ENCODE measurements at regions not wholly inside any gene's neighbourhood (a gene's known extent, or its start where the extent isn't known, plus 50 kb on each side); places are given as distances from the start of the nearest gene placed in this dataset.

- no TSS peak for BruUV-seq (replicated peaks)
- Mint-ChIP-seq H3K4me3 (ENCODE audit: unreplicated experiment) (no peak overlapping the region), H3K36me3 (ENCODE audit: insufficient read depth, unreplicated experiment) (no peaks in the 10 kb centered on the region), H3K4me1 (ENCODE audit: insufficient read depth, unreplicated experiment) (no peaks in the 10 kb centered on the region), H3K27ac (ENCODE audit: low read depth, unreplicated experiment) (no peak overlapping the region), H3K9me3 (ENCODE audit: unreplicated experiment) (peaks cover 8% of the 10 kb centered on the region), H3K27me3 (ENCODE audit: insufficient read depth, unreplicated experiment) (peaks cover 95% of the 10 kb centered on the region)
- POLR2A ChIA-PET, result interaction anchor here (1.1 kb wide), 1 partner anchor 16 kb away, joined by 4 read pairs; no protein-coding TSS in a partner anchor
- TF ChIP-seq CTCF (IDR thresholded peaks at IDR 0.05; ENCODE audit: unreplicated experiment), result no peak
- no peak for DNase-seq (ENCODE audit: unreplicated experiment)
- CTCF ChIA-PET, result no interaction called here
- intact Hi-C loops (cut with micrococcal nuclease), result no loop called here
These were observed 254.7 kb upstream of the PFKP start for GRCh38 chr10:2812631-2813030.

GRCh38 chr10:2800178-2800577, 267.2 kb upstream of the PFKP start:
- ChIA-PET CTCF (no interaction called here), POLR2A (no interaction called here)
- Mint-ChIP-seq H3K27ac (ENCODE audit: low read depth, unreplicated experiment) (no peak overlapping the region), H3K36me3 (ENCODE audit: insufficient read depth, unreplicated experiment) (no peaks in the 10 kb centered on the region), H3K27me3 (ENCODE audit: insufficient read depth, unreplicated experiment) (peaks cover 75% of the 10 kb centered on the region), H3K4me3 (ENCODE audit: unreplicated experiment) (no peak overlapping the region), H3K9me3 (ENCODE audit: unreplicated experiment) (no peaks in the 10 kb centered on the region), H3K4me1 (ENCODE audit: insufficient read depth, unreplicated experiment) (peaks cover 5% of the 10 kb centered on the region)
- TF ChIP-seq CTCF (IDR thresholded peaks at IDR 0.05; ENCODE audit: unreplicated experiment), result no peak
- no TSS peak for BruUV-seq (replicated peaks)
- DNase-seq (ENCODE audit: unreplicated experiment), result no peak
- intact Hi-C loops (cut with micrococcal nuclease), result no loop called here

GRCh38 chr10:2798336-2799022, 268.9 kb upstream of the PFKP start:
- CTCF ChIA-PET, result interaction anchor here (0.5 to 0.6 kb wide), 2 partner anchors 245 to 831 kb away, joined by 3 read pairs; no protein-coding TSS in a partner anchor
- Mint-ChIP-seq H3K4me1 (ENCODE audit: insufficient read depth, unreplicated experiment) (peaks cover 5% of the 10 kb centered on the region), H3K9me3 (ENCODE audit: unreplicated experiment) (peaks cover 10% of the 10 kb centered on the region), H3K4me3 (ENCODE audit: unreplicated experiment) (no peak overlapping the region), H3K27ac (ENCODE audit: low read depth, unreplicated experiment) (no peak overlapping the region), H3K36me3 (ENCODE audit: insufficient read depth, unreplicated experiment) (no peaks in the 10 kb centered on the region), H3K27me3 (ENCODE audit: insufficient read depth, unreplicated experiment) (peaks cover 70% of the 10 kb centered on the region)
- intact Hi-C loops (cut with micrococcal nuclease), result no loop called here
- DNase-seq (ENCODE audit: unreplicated experiment), result no peak
- TF ChIP-seq CTCF (IDR thresholded peaks at IDR 0.05; ENCODE audit: unreplicated experiment), result no peak
- no TSS peak for BruUV-seq (replicated peaks)
- POLR2A ChIA-PET, result no interaction called here

- no peaks in the 10 kb centered on the region for H3K4me1 Mint-ChIP-seq (ENCODE audit: insufficient read depth, unreplicated experiment)
- no peak overlapping the region for H3K27ac Mint-ChIP-seq (ENCODE audit: low read depth, unreplicated experiment)
- no peak overlapping the region for H3K4me3 Mint-ChIP-seq (ENCODE audit: unreplicated experiment)
- peaks cover 11% of the 10 kb centered on the region for H3K9me3 Mint-ChIP-seq (ENCODE audit: unreplicated experiment)
- ChIA-PET POLR2A (interaction anchor here (0.6 kb wide), 1 partner anchor 76 kb away, joined by 3 read pairs; no protein-coding TSS in a partner anchor), CTCF (interaction anchor here (0.6 kb wide), 1 partner anchor 10 kb away, joined by 3 read pairs; no protein-coding TSS in a partner anchor)
- TF ChIP-seq CTCF (IDR thresholded peaks at IDR 0.05; ENCODE audit: unreplicated experiment), result no peak
- peaks cover 79% of the 10 kb centered on the region for H3K27me3 Mint-ChIP-seq (ENCODE audit: insufficient read depth, unreplicated experiment)
- intact Hi-C loops (cut with micrococcal nuclease), result no loop called here
- BruUV-seq (replicated peaks), result no TSS peak
- no peaks in the 10 kb centered on the region for H3K36me3 Mint-ChIP-seq (ENCODE audit: insufficient read depth, unreplicated experiment)
- DNase-seq (ENCODE audit: unreplicated experiment), result no peak
These were observed 275.4 kb upstream of the PFKP start for GRCh38 chr10:2791774-2792443.

Data from MCF 10A (cell line).